Vagina (tissue), 2 donors: ENCODE measurements at regions not wholly inside any gene's neighbourhood (a gene's known extent, or its start where the extent isn't known, plus 50 kb on each side); places are given as distances from the start of the nearest gene placed in this dataset.

Experiments
- POLR2AphosphoS5 ChIP-seq, 2 donors: sonication (generic); formaldehyde crosslinking; IDR thresholded peaks; one replicate each; pipeline ENCODE4 v1.9.0; 2017; ENCODE audit warnings: antibody characterized with exemption in 2 of 2, mild to moderate bottlenecking in 2 of 2, low read depth in 1 of 2; ENCODE audit not compliant: insufficient read depth in 1 of 2
- TF ChIP-seq, protein P1 (sequence below), 3 experiments: fragments of 450-650 bp in 2 of 3; fragments of 200-600 bp in 1 of 3; sonication (generic) in 1 of 3; IDR thresholded peaks; one replicate each; pipeline ENCODE4 v1.5.1; 2017 to 2019; ENCODE audit warnings: antibody characterized with exemption in 3 of 3, mild to moderate bottlenecking in 2 of 3, moderate library complexity in 2 of 3

DNA sequence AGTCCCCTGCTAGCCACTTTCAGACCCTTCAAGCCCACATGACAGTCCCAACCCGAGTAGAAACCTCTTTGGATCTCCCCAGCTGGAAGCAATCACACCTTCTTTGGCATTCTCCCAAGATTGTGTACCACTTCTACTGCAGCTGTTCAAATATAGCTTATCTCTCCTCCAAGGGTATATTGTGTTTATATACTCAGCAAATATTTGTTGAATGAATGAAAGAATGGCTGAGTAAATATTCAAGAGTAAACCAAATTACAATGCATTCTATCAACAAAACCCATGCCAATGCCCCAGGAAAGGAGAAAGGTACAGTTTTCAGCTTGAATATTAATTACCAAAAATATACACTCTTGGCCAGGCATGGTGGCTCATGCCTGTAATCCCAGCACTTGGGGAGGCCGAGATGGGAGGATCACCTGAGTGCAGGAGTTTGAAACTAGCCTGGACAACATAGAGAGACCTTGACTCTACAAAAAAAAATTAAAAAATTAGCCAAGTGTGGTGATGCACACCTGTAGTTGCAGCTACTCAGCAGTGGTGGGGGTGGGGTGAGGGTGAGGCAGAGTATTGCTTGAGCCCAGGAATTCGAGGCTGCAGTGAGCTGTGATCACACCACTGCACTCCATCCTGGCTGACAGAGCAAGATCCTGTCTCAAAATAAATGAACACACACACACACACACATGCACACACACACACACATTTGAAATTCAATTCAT, 68.5 kb downstream of the NIBAN1 start:
- TF ChIP-seq, protein P1, sequence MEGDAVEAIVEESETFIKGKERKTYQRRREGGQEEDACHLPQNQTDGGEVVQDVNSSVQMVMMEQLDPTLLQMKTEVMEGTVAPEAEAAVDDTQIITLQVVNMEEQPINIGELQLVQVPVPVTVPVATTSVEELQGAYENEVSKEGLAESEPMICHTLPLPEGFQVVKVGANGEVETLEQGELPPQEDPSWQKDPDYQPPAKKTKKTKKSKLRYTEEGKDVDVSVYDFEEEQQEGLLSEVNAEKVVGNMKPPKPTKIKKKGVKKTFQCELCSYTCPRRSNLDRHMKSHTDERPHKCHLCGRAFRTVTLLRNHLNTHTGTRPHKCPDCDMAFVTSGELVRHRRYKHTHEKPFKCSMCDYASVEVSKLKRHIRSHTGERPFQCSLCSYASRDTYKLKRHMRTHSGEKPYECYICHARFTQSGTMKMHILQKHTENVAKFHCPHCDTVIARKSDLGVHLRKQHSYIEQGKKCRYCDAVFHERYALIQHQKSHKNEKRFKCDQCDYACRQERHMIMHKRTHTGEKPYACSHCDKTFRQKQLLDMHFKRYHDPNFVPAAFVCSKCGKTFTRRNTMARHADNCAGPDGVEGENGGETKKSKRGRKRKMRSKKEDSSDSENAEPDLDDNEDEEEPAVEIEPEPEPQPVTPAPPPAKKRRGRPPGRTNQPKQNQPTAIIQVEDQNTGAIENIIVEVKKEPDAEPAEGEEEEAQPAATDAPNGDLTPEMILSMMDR (IDR thresholded peaks at IDR 0.05): no peak
- no peak for TF ChIP-seq POLR2AphosphoS5 (IDR thresholded peaks at IDR 0.05; ENCODE audit: insufficient read depth in 1 of 2, low read depth in 1 of 2)
